Mesendoderm (in vitro differentiated cells): ENCODE measurements at regions not wholly inside any gene's neighbourhood (a gene's known extent, or its start where the extent isn't known, plus 50 kb on each side); places are given as distances from the start of the nearest gene placed in this dataset.
A peak's percentile ranks its signal among the peaks of the same experiment; 100 is the strongest.

ENCODE experiments used
- DNase-seq: peaks from one replicate; pipeline ENCODE4 v3.0.0; 2013
- H2AK5ac ChIP-seq: 2 replicates; pipeline ENCODE4 v1.6.1; 2013; ENCODE audit warnings: low read length, inconsistent platforms
- H2BK120ac ChIP-seq: 2 replicates; pipeline ENCODE4 v1.6.1; 2013; ENCODE audit warnings: low read depth, mild to moderate bottlenecking, low read length, moderate library complexity, mixed read lengths
- H2BK15ac ChIP-seq: replicated peaks from 2 replicates; pipeline ENCODE4 v1.6.1; 2013; ENCODE audit warnings: low read depth, mild to moderate bottlenecking, moderate library complexity
- H2BK5ac ChIP-seq: 2 replicates; pipeline ENCODE4 v1.6.1; 2013; ENCODE audit warnings: low read length, inconsistent platforms
- H3K18ac ChIP-seq: 2 replicates; pipeline ENCODE4 v1.6.1; 2013; ENCODE audit warnings: mild to moderate bottlenecking, low read length, mixed read lengths
- H3K23ac ChIP-seq: one replicate; pipeline ENCODE4 v1.6.1; 2013; ENCODE audit warnings: low read length
- H3K27ac ChIP-seq: 2 replicates; pipeline ENCODE4 v1.5.1; 2013; ENCODE audit warnings: low read depth, mild to moderate bottlenecking, inconsistent platforms, low read length, moderate library complexity
- H3K27me3 ChIP-seq: 2 replicates; pipeline ENCODE4 v1.6.1; 2013; ENCODE audit warnings: low read length, control low read depth, mild to moderate bottlenecking, inconsistent platforms; ENCODE audit not compliant: insufficient read depth, poor library complexity
- H3K36me3 ChIP-seq: 2 replicates; pipeline ENCODE4 v1.6.1; 2013; ENCODE audit warnings: low read length, inconsistent platforms; ENCODE audit not compliant: control insufficient read depth, insufficient read depth
- H3K4ac ChIP-seq: one replicate; pipeline ENCODE4 v1.6.1; 2013; ENCODE audit warnings: low read depth, mild to moderate bottlenecking, low read length, moderate library complexity
- H3K4me1 ChIP-seq: 2 replicates; pipeline ENCODE4 v1.6.1; 2013; ENCODE audit warnings: low read depth, low read length, inconsistent platforms; ENCODE audit not compliant: control insufficient read depth
- H3K4me2 ChIP-seq: 2 replicates; pipeline ENCODE4 v1.6.1; 2013; ENCODE audit warnings: low read length
- H3K4me3 ChIP-seq: 2 replicates; pipeline ENCODE4 v1.5.1; 2013; ENCODE audit warnings: mild to moderate bottlenecking, low read length
- H3K56ac ChIP-seq: one replicate; pipeline ENCODE4 v1.6.1; 2013; ENCODE audit warnings: low read length
- H3K79me1 ChIP-seq: 2 replicates; pipeline ENCODE4 v1.6.1; 2013; ENCODE audit warnings: low read length, inconsistent platforms
- H3K79me2 ChIP-seq: 2 replicates; pipeline ENCODE4 v1.6.1; 2013; ENCODE audit warnings: mild to moderate bottlenecking, low read length; ENCODE audit not compliant: control insufficient read depth, insufficient read depth
- H3K9ac ChIP-seq: 2 replicates; pipeline ENCODE4 v1.6.1; 2013; ENCODE audit warnings: low read length, inconsistent platforms
- H4K5ac ChIP-seq: one replicate; pipeline ENCODE4 v1.6.1; 2013; ENCODE audit warnings: low read length
- H4K8ac ChIP-seq: one replicate; pipeline ENCODE4 v1.6.1; 2013; ENCODE audit warnings: low read depth, mild to moderate bottlenecking, control low read depth, low read length, moderate library complexity
- WGBS: extraction: QIAGEN DNeasy Blood & Tissue Kit; methylation state at CpG from one replicate; pipeline ENCODE4 v1.1.7; 2013; ENCODE audit warnings: low lambda C conversion rate, missing lambda C conversion rate; ENCODE audit not compliant: insufficient coverage; ENCODE audit errors: extremely low coverage; 5-methylcytosine and 5-hydroxymethylcytosine counted together

GRCh38 chr3:109728861-109729494, 391.6 kb upstream of the DPPA4 start:
- Histone ChIP-seq H3K27ac (no peak overlapping the region), H3K9ac (no peak overlapping the region), H3K23ac (no peak overlapping the region), H3K4me1 (no peaks in the 10 kb centered on the region), H2BK15ac (no peak overlapping the region), H3K56ac (no peak overlapping the region), H2BK5ac (no peak overlapping the region), H3K27me3 (no peaks in the 10 kb centered on the region), H3K4me3 (no peak overlapping the region), H4K5ac (no peak overlapping the region), H4K8ac (no peak overlapping the region), H3K79me1 (no peaks in the 10 kb centered on the region), H2AK5ac (no peak overlapping the region), H3K18ac (no peak overlapping the region), H3K36me3 (no peaks in the 10 kb centered on the region), H3K79me2 (no peaks in the 10 kb centered on the region), H3K4ac (no peak overlapping the region), H2BK120ac (no peak overlapping the region), H3K4me2 (no peak overlapping the region)
- no peak for DNase-seq
- WGBS: no CpG with 5 or more reads among the region's 1 CpG

DNA sequence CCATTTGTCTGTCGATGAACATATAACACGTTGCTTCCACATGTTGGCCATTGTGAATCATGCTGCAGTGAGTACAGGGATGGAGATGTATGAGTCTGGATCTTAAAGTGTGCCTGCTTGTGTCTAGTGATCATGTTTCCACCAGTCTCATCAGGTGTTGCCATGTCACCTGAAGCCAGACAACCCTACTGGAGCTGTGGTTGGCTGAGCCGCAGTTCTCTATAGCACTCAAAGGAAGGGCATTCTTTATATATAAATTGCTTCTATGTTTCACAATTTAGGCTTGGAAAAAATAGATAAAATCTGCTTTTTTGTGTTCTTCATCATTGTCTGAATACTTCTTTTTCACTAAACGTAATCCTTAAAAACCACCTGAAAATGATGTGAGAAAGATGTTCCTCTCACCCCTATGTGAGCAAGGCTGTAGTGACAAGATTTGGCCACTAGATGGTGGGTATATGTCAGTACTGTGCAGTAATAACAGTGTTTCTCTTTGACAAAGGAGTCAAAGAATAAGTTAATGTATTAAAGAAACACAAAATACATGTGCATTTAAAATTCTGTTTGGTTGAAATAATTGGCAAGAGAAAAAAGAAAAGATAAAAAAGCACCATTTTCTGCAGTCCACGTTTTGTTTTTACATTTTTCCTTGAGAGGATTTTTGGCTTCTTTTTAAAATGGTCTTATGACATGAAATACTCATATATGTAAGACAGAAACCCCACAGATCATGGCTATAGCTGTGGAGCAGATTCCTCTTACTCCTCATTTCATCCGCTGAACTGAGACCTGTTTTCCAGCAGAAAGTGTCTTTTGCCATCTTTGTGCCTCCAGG, 394.5 kb upstream of the DPPA4 start:
- H3K27me3 ChIP-seq: no peaks in the 10 kb centered on the region
- H2BK120ac ChIP-seq: no peak overlapping the region
- no peak overlapping the region for H3K4me3 ChIP-seq
- H3K56ac ChIP-seq: no peak overlapping the region
- DNase-seq: peak; percentile 58
- no peak overlapping the region for H3K18ac ChIP-seq
- H3K36me3 ChIP-seq: no peaks in the 10 kb centered on the region
- H4K5ac ChIP-seq: no peak overlapping the region
- no peaks in the 10 kb centered on the region for H3K79me2 ChIP-seq
- H3K9ac ChIP-seq: no peak overlapping the region
- no CpG with 5 or more reads among the region's 6 CpGs for WGBS
- H3K27ac ChIP-seq: no peak overlapping the region
- H3K79me1 ChIP-seq: no peaks in the 10 kb centered on the region
- H2BK15ac ChIP-seq: no peak overlapping the region
- no peak overlapping the region for H2BK5ac ChIP-seq
- H3K4me2 ChIP-seq: no peak overlapping the region
- no peaks in the 10 kb centered on the region for H3K4me1 ChIP-seq
- H4K8ac ChIP-seq: no peak overlapping the region
- no peak overlapping the region for H3K4ac ChIP-seq
- no peak overlapping the region for H2AK5ac ChIP-seq
- no peak overlapping the region for H3K23ac ChIP-seq

GRCh38 chr3:109743981-109744380, 406.6 kb upstream of the DPPA4 start:
- Histone ChIP-seq H3K9ac (no peak overlapping the region), H4K5ac (no peak overlapping the region), H3K56ac (no peak overlapping the region), H3K4me1 (no peaks in the 10 kb centered on the region), H3K79me2 (no peaks in the 10 kb centered on the region), H2BK15ac (no peak overlapping the region), H3K27me3 (no peaks in the 10 kb centered on the region), H3K79me1 (no peaks in the 10 kb centered on the region), H3K27ac (no peak overlapping the region), H3K23ac (no peak overlapping the region), H2BK5ac (no peak overlapping the region), H3K36me3 (no peaks in the 10 kb centered on the region), H2BK120ac (no peak overlapping the region), H3K4me2 (no peak overlapping the region), H3K4me3 (no peak overlapping the region), H4K8ac (no peak overlapping the region), H3K4ac (no peak overlapping the region), H3K18ac (no peak overlapping the region), H2AK5ac (no peak overlapping the region)
- WGBS: no CpG with 5 or more reads among the region's 3 CpGs
- DNase-seq: no peak

DNA sequence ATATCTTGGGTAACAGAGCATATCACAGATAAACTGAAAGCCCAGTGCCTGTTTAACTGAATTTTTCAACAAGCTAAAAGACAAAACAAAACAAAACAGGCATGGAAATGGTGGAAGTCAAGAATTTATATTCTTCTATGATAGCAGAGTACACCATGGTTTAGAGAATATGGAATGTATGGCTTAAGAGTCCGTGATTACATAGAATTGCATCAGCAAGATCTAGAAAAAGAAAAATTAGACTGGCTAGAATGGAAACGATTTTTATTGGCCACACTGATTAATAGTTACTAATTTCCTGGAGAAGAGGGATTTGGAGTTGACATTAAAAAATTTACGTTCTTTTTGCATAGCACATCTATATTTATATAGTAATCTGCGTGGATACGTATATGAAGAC, 435.2 kb upstream of the DPPA4 start:
- no peaks in the 10 kb centered on the region for H3K27me3 ChIP-seq
- no peak overlapping the region for H2AK5ac ChIP-seq
- no peaks in the 10 kb centered on the region for H3K36me3 ChIP-seq
- no peak overlapping the region for H4K8ac ChIP-seq
- WGBS: no CpG with 5 or more reads among the region's 5 CpGs
- H3K4me1 ChIP-seq: no peaks in the 10 kb centered on the region
- H3K56ac ChIP-seq: no peak overlapping the region
- no peak overlapping the region for H3K23ac ChIP-seq
- H2BK15ac ChIP-seq: no peak overlapping the region
- no peak overlapping the region for H3K9ac ChIP-seq
- H3K79me2 ChIP-seq: no peaks in the 10 kb centered on the region
- no peak overlapping the region for H3K27ac ChIP-seq
- H3K4ac ChIP-seq: no peak overlapping the region
- no peak overlapping the region for H2BK120ac ChIP-seq
- H2BK5ac ChIP-seq: no peak overlapping the region
- H4K5ac ChIP-seq: no peak overlapping the region
- no peak overlapping the region for H3K4me2 ChIP-seq
- no peaks in the 10 kb centered on the region for H3K79me1 ChIP-seq
- no peak for DNase-seq
- no peak overlapping the region for H3K4me3 ChIP-seq
- no peak overlapping the region for H3K18ac ChIP-seq

- Histone ChIP-seq H3K79me2 (no peaks in the 10 kb centered on the region), H3K27me3 (no peaks in the 10 kb centered on the region), H3K4me3 (no peak overlapping the region), H2BK120ac (no peak overlapping the region), H2BK5ac (no peak overlapping the region), H3K27ac (no peak overlapping the region), H3K9ac (no peak overlapping the region), H4K5ac (no peak overlapping the region), H3K56ac (no peak overlapping the region), H3K4ac (no peak overlapping the region), H3K4me2 (no peak overlapping the region), H3K4me1 (no peaks in the 10 kb centered on the region), H3K23ac (no peak overlapping the region), H2AK5ac (no peak overlapping the region), H3K18ac (no peak overlapping the region), H4K8ac (no peak overlapping the region), H3K79me1 (no peaks in the 10 kb centered on the region), H3K36me3 (no peaks in the 10 kb centered on the region), H2BK15ac (no peak overlapping the region)
- no peak for DNase-seq
- WGBS: 100% methylated on average over 1 of the region's 2 CpGs
Observed at GRCh38 chr3:109774108-109774507, 436.8 kb upstream of the DPPA4 start.
